CMK (cell line): ENCODE measurements at regions not wholly inside any gene's neighbourhood (a gene's known extent, or its start where the extent isn't known, plus 50 kb on each side); places are given as distances from the start of the nearest gene placed in this dataset.
"Not testable (repeated sequence)": the region's sequence is repeated elsewhere in the genome, so short reads cannot be mapped to it uniquely, and the experiment has no call there.

Experiments used
- DNase-seq: peaks from one replicate; pipeline ENCODE4 v3.0.0-alpha.2; 2010; ENCODE audit warnings: low read depth

DNA sequence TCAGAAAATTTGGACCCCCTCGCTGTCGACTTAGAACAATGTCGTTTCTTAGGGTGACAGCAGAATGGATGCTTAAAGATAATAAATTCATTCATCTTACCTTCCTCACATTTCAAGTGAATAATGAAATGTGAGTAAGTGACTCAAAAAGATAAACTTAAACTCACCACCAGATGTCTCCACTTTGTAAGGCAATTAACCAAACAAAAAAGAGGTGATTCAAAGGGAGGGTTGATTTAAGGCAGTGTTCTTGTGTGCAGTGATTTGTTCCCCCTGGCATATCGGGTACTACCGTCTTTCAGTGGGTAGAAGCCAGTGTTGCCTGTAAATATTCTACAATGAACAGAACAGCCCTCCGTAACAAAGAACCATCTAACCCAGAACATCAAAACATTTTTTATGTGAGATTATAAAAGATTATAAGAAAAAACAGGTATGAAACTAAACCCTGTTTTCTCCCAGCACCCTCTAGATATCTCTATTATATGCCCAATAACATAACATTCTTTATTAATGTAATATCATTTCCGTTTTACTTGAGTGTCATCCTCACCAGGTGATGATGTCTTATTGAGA lies 589.7 kb downstream of the CBLN4 start:
- no peak for DNase-seq

DNA sequence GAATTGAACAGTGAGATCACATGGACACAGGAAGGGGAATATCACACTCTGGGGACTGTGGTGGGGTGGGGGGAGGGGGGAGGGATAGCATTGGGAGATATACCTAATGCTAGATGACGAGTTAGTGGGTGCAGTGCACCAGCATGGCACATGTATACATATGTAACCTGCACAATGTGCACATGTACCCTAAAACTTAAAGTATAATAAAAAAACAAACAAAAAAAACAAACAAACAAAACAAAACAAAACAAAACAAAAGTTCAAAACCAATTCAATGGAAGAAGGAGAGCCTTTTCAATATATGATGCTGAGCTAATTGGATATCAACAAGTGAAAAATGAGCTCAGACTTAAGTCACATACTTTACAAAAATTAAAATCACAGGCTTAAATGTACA lies 592.8 kb downstream of the CBLN4 start:
- not testable (repeated sequence) for DNase-seq

GRCh38 chr20:55406891-55407290 lies 598.4 kb downstream of the CBLN4 start:
- no peak for DNase-seq

- no peak for DNase-seq
These were observed 610.7 kb downstream of the CBLN4 start for GRCh38 chr20:55394592-55394991.

GRCh38 chr20:55390791-55391190 lies 614.5 kb downstream of the CBLN4 start:
- no peak for DNase-seq

- no peak for DNase-seq
These were observed 618.6 kb downstream of the CBLN4 start for GRCh38 chr20:55386686-55387085.

DNA sequence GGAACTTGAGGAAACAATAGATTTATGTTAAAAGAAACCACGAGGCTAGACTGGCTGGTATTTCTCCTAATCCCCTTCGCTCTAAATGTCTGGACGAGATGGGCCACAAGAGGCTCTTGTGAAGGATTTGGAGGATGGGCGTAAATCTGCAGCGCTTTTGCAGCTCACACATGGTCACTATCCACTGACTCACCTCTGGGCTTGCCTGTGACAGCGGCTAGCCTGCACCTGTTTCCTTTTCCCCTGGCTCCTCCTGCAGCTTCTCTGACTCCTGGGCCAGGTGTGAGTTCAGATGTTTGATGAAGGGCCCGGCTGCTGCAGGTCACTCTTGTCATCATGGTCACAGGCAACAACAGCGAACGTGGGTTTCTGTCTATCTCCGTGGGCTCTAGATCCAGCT lies 629.4 kb downstream of the CBLN4 start:
- no peak for DNase-seq

DNA sequence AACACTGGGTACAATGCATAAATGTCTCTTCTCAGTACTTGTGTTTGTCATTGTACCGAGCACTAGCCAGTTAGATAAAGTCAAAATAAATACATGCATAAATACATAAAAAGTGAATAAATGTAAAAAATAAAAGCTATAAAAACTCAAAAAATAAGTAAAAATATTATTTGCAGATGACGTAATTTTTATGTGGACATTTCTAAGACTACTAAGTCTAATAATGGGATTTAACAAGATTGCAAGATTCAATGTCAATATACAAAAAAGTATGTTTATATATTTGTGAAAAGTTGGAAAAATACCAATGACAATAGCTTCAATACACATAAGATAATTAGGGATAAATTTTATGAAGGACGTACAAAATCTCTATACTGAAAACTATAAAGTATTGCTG lies 639.6 kb downstream of the CBLN4 start:
- no peak for DNase-seq

DNA sequence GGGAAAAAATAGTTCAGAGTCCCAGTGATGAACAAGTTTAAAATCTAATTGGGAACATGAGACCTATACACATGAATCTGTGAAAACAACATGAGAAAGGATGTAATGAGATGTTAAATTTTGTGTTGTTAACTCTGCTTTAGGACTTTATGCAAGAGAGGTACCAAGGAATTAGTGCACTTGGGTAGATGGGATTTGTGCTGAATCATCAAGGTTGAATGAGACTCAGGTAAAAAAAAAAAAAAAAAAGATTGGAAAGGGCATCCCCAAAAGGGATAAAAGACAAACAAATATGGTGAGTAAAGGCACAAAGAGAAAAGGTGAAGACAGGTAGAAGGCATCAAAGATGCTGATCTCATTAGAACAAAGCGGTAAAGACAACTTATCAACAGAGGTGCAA lies 644.4 kb downstream of the CBLN4 start:
- DNase-seq, result no peak

GRCh38 chr20:55354720-55355119 lies 650.6 kb downstream of the CBLN4 start:
- no peak for DNase-seq

- DNase-seq, result no peak
These were observed 652.1 kb downstream of the CBLN4 start for GRCh38 chr20:55353206-55353605.

GRCh38 chr20:55348223-55348622 lies 657.1 kb downstream of the CBLN4 start:
- no peak for DNase-seq

GRCh38 chr20:55342822-55343221 lies 662.5 kb downstream of the CBLN4 start:
- DNase-seq, result no peak

GRCh38 chr20:55333798-55334197 lies 671.5 kb downstream of the CBLN4 start:
- DNase-seq, result no peak

- DNase-seq, result no peak
These were observed 676.2 kb downstream of the CBLN4 start for GRCh38 chr20:55329108-55329507.

GRCh38 chr20:55322745-55323144 lies 682.6 kb downstream of the CBLN4 start:
- no peak for DNase-seq

DNA sequence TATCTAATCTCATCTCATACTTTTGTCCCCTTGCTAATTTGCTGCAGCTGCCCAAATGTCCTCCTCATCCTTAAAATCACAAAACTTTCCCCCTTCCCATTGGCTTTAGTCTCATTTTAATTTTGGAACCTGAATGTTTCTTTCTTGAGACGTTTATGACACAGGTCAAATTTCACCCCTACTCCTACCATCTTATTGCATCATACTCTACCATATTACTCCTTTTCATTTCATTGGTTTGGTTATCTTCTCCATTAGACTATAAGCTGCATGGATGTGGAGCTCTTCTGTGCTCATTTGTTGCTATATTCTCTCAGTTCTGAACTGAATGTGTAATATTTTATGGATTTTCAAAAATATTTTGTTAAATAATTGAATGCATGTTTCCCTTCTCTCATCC lies 688.6 kb downstream of the CBLN4 start:
- no peak for DNase-seq

- not testable (repeated sequence) for DNase-seq
These were observed 694.5 kb downstream of the CBLN4 start for GRCh38 chr20:55310844-55311243.

GRCh38 chr20:55291261-55291660 lies 714.1 kb downstream of the CBLN4 start:
- no peak for DNase-seq

GRCh38 chr20:55283889-55284288 lies 721.4 kb downstream of the CBLN4 start:
- no peak for DNase-seq

- no peak for DNase-seq
These were observed 732.2 kb downstream of the CBLN4 start for GRCh38 chr20:55273149-55273548.

DNA sequence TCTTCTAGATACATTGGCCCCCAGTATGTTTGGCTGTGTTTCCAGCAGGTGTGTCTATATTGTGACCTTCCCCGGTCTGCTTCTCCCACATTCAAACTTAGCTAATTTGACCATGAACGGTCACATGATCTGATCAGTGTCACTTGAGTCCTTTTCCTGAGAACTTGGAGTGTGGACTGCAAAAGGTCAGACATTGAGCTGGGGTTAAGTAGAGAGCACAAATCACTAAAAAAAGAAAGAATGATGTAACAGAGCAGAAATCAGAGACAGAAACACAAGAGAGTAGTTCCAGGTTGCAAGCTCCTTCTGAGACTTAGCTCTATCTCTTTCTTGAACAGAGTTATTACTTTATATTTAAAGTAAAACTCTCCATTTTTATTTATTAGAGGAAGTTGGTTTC lies 733.9 kb downstream of the CBLN4 start:
- DNase-seq, result no peak

- no peak for DNase-seq
These were observed 735.4 kb downstream of the CBLN4 start for GRCh38 chr20:55269913-55270312.

DNA sequence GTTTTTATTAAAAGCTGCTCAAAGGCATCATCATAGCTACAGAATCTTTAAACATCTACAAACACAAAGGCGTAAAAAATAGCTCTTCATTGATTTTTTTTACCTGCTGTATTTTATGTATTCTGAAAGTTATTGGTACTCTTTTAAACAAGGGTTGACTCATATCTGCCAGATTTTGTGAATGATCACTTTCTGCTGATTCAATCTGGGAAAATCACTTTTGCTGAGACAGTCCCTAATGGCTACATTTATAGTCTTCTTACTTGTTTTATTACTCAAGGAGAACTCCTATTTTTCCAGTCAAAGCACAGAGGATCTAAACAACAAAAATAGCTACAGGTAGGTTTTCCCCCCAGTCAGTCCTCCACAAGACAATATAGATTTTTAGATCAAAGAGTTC lies 739.0 kb downstream of the CBLN4 start:
- no peak for DNase-seq

GRCh38 chr20:55264703-55265239 lies 740.5 kb downstream of the CBLN4 start:
- DNase-seq, result no peak
